MM.1S (cell line): ENCODE measurements at regions not wholly inside any gene's neighbourhood (a gene's known extent, or its start where the extent isn't known, plus 50 kb on each side); places are given as distances from the start of the nearest gene placed in this dataset.

Experiments used
- DNase-seq: peaks from one replicate; pipeline ENCODE4 v3.0.0-alpha.2; 2015
- H2AFZ ChIP-seq: fragments of 300-600 bp; sonication (generic); 2 replicates; pipeline ENCODE4 v1.6.0; 2016; ENCODE audit warnings: antibody characterized with exemption, low read length
- H3F3A ChIP-seq: fragments of 300-600 bp; sonication (generic); 2 replicates; pipeline ENCODE4 v1.6.1; 2016; ENCODE audit warnings: mild to moderate bottlenecking, antibody characterized with exemption, low read length, moderate library complexity, mixed read lengths; ENCODE audit not compliant: insufficient read depth
- H3K27ac ChIP-seq: fragments of 300-600 bp; sonication (generic); 2 replicates; pipeline ENCODE4 v1.5.1; 2016; ENCODE audit warnings: mild to moderate bottlenecking, low read length
- H3K27me3 ChIP-seq: fragments of 300-600 bp; sonication (generic); replicated peaks from 2 replicates; pipeline ENCODE4 v1.6.0; 2016; ENCODE audit warnings: low read length; ENCODE audit not compliant: insufficient read depth
- H3K36me3 ChIP-seq: fragments of 300-600 bp; sonication (generic); replicated peaks from 2 replicates; pipeline ENCODE4 v1.6.1; 2016; ENCODE audit warnings: mild to moderate bottlenecking, low read length, mixed read lengths; ENCODE audit not compliant: insufficient read depth
- H3K4me1 ChIP-seq: fragments of 300-600 bp; sonication (generic); 2 replicates; pipeline ENCODE4 v1.6.1; 2016; ENCODE audit warnings: low read length, mixed read lengths
- H3K4me2 ChIP-seq: fragments of 300-600 bp; sonication (generic); 2 replicates; pipeline ENCODE4 v1.6.0; 2016; ENCODE audit warnings: low read depth, low read length
- H3K4me3 ChIP-seq: fragments of 300-600 bp; sonication (generic); 2 replicates; pipeline ENCODE4 v1.5.1; 2016; ENCODE audit warnings: low read length, mixed read lengths
- H3K79me2 ChIP-seq: fragments of 300-600 bp; sonication (generic); 2 replicates; pipeline ENCODE4 v1.6.1; 2016; ENCODE audit warnings: mixed run types, low read length, mixed read lengths
- H3K9ac ChIP-seq: fragments of 300-600 bp; sonication (generic); 2 replicates; pipeline ENCODE4 v1.6.1; 2016; ENCODE audit warnings: low read length, mixed read lengths
- H3K9me2 ChIP-seq: fragments of 300-600 bp; sonication (generic); replicated peaks from 2 replicates; pipeline ENCODE4 v1.6.1; 2016; ENCODE audit warnings: mild to moderate bottlenecking, low read length, mixed read lengths; ENCODE audit not compliant: insufficient read depth
- H3K9me3 ChIP-seq: fragments of 300-600 bp; sonication (generic); replicated peaks from 2 replicates; pipeline ENCODE4 v1.6.1; 2016; ENCODE audit warnings: mild to moderate bottlenecking, low read length, mixed read lengths; ENCODE audit not compliant: insufficient read depth
- H4K20me1 ChIP-seq: fragments of 300-600 bp; sonication (generic); 2 replicates; pipeline ENCODE4 v1.6.1; 2016; ENCODE audit warnings: mild to moderate bottlenecking, low read length, moderate library complexity, mixed read lengths; ENCODE audit not compliant: insufficient read depth
- EZH2 ChIP-seq: fragments of 300-600 bp; sonication (generic); optimal IDR thresholded peaks from 2 replicates; pipeline ENCODE3; 2017; ENCODE audit warnings: low read depth, mild to moderate bottlenecking, antibody characterized with exemption, low read length, mixed read lengths
- EZH2phosphoT487 ChIP-seq: fragments of 300-600 bp; sonication (generic); IDR thresholded peaks from 2 replicates; pipeline ENCODE4 v1.6.1; 2018; ENCODE audit warnings: antibody characterized with exemption, low read length
- TF ChIP-seq, protein P1 (sequence below): fragments of 300-600 bp; sonication (generic); IDR thresholded peaks from 2 replicates; pipeline ENCODE4 v1.5.1; 2016; ENCODE audit warnings: antibody characterized with exemption, low read length, mixed read lengths

DNA sequence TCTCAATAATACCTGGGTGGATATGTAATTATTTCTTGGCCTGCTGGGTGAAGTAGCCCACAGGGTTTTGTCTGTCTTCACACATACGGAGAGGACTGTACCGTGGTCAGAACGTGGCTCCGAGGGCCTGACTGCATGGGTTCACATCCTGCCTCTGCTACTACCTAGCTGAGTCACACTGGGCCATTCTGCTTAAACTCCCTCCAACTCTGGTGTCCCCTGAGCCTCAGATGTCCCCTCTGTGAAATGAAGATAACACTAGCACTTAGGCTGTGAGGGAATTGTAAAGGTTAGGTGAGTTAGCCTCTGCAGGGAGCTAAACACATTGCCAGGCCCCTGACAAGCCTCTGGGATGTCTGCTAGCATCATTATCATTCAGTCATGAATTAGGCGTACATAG is 120.1 kb upstream of the NABP1 start:
- no peaks in the 10 kb centered on the region for H3K36me3 ChIP-seq
- no peak overlapping the region for H3K4me2 ChIP-seq
- H3K79me2 ChIP-seq = no peaks in the 10 kb centered on the region
- H3K9me3 ChIP-seq = no peaks in the 10 kb centered on the region
- H3K27ac ChIP-seq = no peak overlapping the region
- H2AFZ ChIP-seq = no peak overlapping the region
- no peaks in the 10 kb centered on the region for H3F3A ChIP-seq
- H3K4me3 ChIP-seq = no peak overlapping the region
- H3K9ac ChIP-seq = no peak overlapping the region
- no peaks in the 10 kb centered on the region for H4K20me1 ChIP-seq
- H3K27me3 ChIP-seq = no peaks in the 10 kb centered on the region
- no peaks in the 10 kb centered on the region for H3K9me2 ChIP-seq
- H3K4me1 ChIP-seq = no peaks in the 10 kb centered on the region
- no peak for DNase-seq
- TF ChIP-seq, protein P1, sequence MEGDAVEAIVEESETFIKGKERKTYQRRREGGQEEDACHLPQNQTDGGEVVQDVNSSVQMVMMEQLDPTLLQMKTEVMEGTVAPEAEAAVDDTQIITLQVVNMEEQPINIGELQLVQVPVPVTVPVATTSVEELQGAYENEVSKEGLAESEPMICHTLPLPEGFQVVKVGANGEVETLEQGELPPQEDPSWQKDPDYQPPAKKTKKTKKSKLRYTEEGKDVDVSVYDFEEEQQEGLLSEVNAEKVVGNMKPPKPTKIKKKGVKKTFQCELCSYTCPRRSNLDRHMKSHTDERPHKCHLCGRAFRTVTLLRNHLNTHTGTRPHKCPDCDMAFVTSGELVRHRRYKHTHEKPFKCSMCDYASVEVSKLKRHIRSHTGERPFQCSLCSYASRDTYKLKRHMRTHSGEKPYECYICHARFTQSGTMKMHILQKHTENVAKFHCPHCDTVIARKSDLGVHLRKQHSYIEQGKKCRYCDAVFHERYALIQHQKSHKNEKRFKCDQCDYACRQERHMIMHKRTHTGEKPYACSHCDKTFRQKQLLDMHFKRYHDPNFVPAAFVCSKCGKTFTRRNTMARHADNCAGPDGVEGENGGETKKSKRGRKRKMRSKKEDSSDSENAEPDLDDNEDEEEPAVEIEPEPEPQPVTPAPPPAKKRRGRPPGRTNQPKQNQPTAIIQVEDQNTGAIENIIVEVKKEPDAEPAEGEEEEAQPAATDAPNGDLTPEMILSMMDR = no peak
- TF ChIP-seq EZH2phosphoT487 (no peak), EZH2 (no peak)

DNA sequence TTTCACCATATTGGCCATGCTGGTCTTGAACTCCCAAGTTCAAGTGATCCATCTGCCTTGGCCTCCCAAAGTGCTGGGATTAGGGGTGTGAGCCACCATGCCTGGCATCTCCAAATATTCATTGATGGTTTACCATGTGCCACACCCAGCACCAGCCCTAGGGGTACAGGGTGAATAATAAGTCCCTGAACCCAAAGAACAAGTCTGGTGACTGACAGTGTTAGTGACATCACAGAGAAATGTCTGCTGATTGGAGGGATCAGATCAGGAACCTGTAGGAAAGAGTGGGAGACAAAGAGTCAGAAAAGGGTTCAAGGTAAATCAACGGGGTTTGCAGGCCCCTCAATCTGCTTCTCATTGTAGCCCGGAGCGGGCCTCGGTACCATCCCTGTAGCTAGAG is 118.4 kb upstream of the NABP1 start:
- H3K27ac ChIP-seq = no peak overlapping the region
- no peak for TF ChIP-seq EZH2phosphoT487
- TF ChIP-seq, protein P1 = no peak
- no peak for TF ChIP-seq EZH2
- H3K4me1 ChIP-seq = no peaks in the 10 kb centered on the region
- no peak overlapping the region for H3K9ac ChIP-seq
- DNase-seq = no peak
- H3K27me3 ChIP-seq = no peaks in the 10 kb centered on the region
- H2AFZ ChIP-seq = no peak overlapping the region
- no peaks in the 10 kb centered on the region for H3K36me3 ChIP-seq
- H3F3A ChIP-seq = no peaks in the 10 kb centered on the region
- no peaks in the 10 kb centered on the region for H4K20me1 ChIP-seq
- no peak overlapping the region for H3K4me2 ChIP-seq
- no peaks in the 10 kb centered on the region for H3K9me3 ChIP-seq
- no peaks in the 10 kb centered on the region for H3K79me2 ChIP-seq
- no peak overlapping the region for H3K4me3 ChIP-seq
- H3K9me2 ChIP-seq = no peaks in the 10 kb centered on the region

DNA sequence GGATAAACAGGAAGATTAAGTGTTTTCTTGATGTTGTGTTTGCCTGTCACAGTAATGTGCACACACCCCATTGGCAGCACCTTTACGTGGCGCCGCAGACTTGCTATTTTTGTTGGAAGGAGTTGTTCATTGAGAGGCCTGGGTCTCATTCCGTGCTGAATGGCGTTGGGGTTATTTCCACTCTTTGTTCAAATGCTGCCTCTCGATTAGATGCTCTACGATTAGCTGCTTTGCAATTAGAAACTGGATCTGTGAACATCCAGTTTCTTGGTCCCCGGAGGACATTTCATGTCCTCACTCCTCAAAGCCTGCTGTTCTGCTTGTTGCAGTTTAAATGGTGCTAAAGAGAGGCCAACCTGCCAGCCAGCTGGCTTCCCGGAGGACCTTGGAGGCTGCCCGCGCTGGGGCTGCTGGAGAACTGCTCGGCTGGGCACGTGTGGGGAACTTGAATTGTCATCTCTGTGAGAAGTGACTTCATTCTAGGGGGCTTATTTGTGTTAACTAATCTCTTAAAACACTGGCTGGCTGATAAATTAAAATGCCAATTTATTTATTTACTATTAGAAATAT is 117.4 kb upstream of the NABP1 start:
- no peaks in the 10 kb centered on the region for H3K36me3 ChIP-seq
- no peaks in the 10 kb centered on the region for H3K9me2 ChIP-seq
- DNase-seq = no peak
- H4K20me1 ChIP-seq = no peaks in the 10 kb centered on the region
- no peaks in the 10 kb centered on the region for H3F3A ChIP-seq
- no peaks in the 10 kb centered on the region for H3K27me3 ChIP-seq
- no peak for TF ChIP-seq EZH2
- TF ChIP-seq, protein P1 = no peak
- no peak for TF ChIP-seq EZH2phosphoT487
- no peak overlapping the region for H2AFZ ChIP-seq
- H3K27ac ChIP-seq = no peak overlapping the region
- H3K4me2 ChIP-seq = no peak overlapping the region
- H3K9ac ChIP-seq = no peak overlapping the region
- H3K4me1 ChIP-seq = no peaks in the 10 kb centered on the region
- H3K79me2 ChIP-seq = no peaks in the 10 kb centered on the region
- no peaks in the 10 kb centered on the region for H3K9me3 ChIP-seq
- no peak overlapping the region for H3K4me3 ChIP-seq
